Neuronal stem cell (in vitro differentiated cells): ENCODE measurements at regions not wholly inside any gene's neighbourhood (a gene's known extent, or its start where the extent isn't known, plus 50 kb on each side); places are given as distances from the start of the nearest gene placed in this dataset.

Experiments used
- DNase-seq: peaks from one replicate; pipeline ENCODE4 v3.0.0-alpha.2; 2013; ENCODE audit warnings: low spot score
- H2AFZ ChIP-seq: one replicate; pipeline ENCODE4 v1.6.1; 2013; ENCODE audit warnings: mild to moderate bottlenecking, low read length, inconsistent platforms
- H2AK5ac ChIP-seq: 2 replicates; pipeline ENCODE4 v1.6.1; 2013; ENCODE audit warnings: low read depth, mild to moderate bottlenecking, inconsistent platforms, low read length, moderate library complexity, mixed read lengths
- H2BK120ac ChIP-seq: 2 replicates; pipeline ENCODE4 v1.6.1; 2013; ENCODE audit warnings: low read depth, mild to moderate bottlenecking, inconsistent platforms, low read length, moderate library complexity, mixed read lengths
- H2BK12ac ChIP-seq: one replicate; pipeline ENCODE4 v1.6.1; 2013; ENCODE audit warnings: low read length, inconsistent platforms
- H2BK15ac ChIP-seq: 2 replicates; pipeline ENCODE4 v1.6.1; 2013; ENCODE audit warnings: mild to moderate bottlenecking, low read length, inconsistent platforms, mixed read lengths
- H2BK5ac ChIP-seq: one replicate; pipeline ENCODE4 v1.6.1; 2013; ENCODE audit warnings: inconsistent platforms, mild to moderate bottlenecking, low read length, moderate library complexity
- H3K14ac ChIP-seq: one replicate; pipeline ENCODE4 v1.6.1; 2013; ENCODE audit warnings: low read length, inconsistent platforms
- H3K18ac ChIP-seq: 2 replicates; pipeline ENCODE4 v1.6.1; 2013; ENCODE audit warnings: low read length, inconsistent platforms
- H3K23ac ChIP-seq: 2 replicates; pipeline ENCODE4 v1.6.1; 2013; ENCODE audit warnings: low read depth, mild to moderate bottlenecking, mixed read lengths, low read length, inconsistent platforms; ENCODE audit not compliant: poor library complexity
- H3K27ac ChIP-seq: replicated peaks from 3 replicates; pipeline ENCODE4 v1.5.1; 2013; ENCODE audit warnings: low read length, inconsistent platforms
- H3K27me3 ChIP-seq, 3 experiments: 2 replicates each; pipeline ENCODE4 v1.6.1; 2013; ENCODE audit warnings: low read length in 3 of 3, mild to moderate bottlenecking in 2 of 3, inconsistent platforms in 1 of 3, low read depth in 1 of 3, mixed read lengths in 1 of 3, moderate library complexity in 1 of 3; ENCODE audit not compliant: control insufficient read depth in 3 of 3, insufficient read depth in 3 of 3
- H3K36me3 ChIP-seq, 2 donors: replicated peaks in 1 of 2; 2 replicates each; pipeline ENCODE4 v1.6.1; 2013; ENCODE audit warnings: low read length in 2 of 2; ENCODE audit not compliant: control insufficient read depth in 2 of 2, insufficient read depth in 2 of 2
- H3K4ac ChIP-seq: 2 replicates; pipeline ENCODE4 v1.6.1; 2013; ENCODE audit warnings: inconsistent platforms, mild to moderate bottlenecking, low read length, moderate library complexity
- H3K4me1 ChIP-seq, 2 donors: 1 replicate in 1 of 2; 2 replicates in 1 of 2; pipeline ENCODE4 v1.6.1; 2013; ENCODE audit warnings: low read length in 2 of 2, low read depth in 1 of 2; ENCODE audit not compliant: control insufficient read depth in 2 of 2, insufficient read depth in 1 of 2
- H3K4me2 ChIP-seq: one replicate; pipeline ENCODE4 v1.6.1; 2013; ENCODE audit warnings: mild to moderate bottlenecking, low read length, inconsistent platforms; ENCODE audit not compliant: insufficient read depth, poor library complexity, severe bottlenecking
- H3K4me3 ChIP-seq, 2 donors: 2 replicates each; pipeline ENCODE4 v1.5.1; 2013; ENCODE audit warnings: low read length in 2 of 2, mild to moderate bottlenecking in 2 of 2, inconsistent platforms in 1 of 2, moderate library complexity in 1 of 2
- H3K79me1 ChIP-seq: one replicate; pipeline ENCODE4 v1.6.1; 2013; ENCODE audit warnings: low read depth, mild to moderate bottlenecking, inconsistent platforms, low read length, moderate library complexity
- H3K9ac ChIP-seq: one replicate; pipeline ENCODE4 v1.6.1; 2013; ENCODE audit warnings: mild to moderate bottlenecking, low read depth, low read length, inconsistent platforms; ENCODE audit not compliant: poor library complexity
- H3K9me3 ChIP-seq, 2 donors: replicated peaks in 1 of 2; 2 replicates each; pipeline versions ENCODE3 to v1.6.1; 2013; ENCODE audit warnings: low read length in 2 of 2, mild to moderate bottlenecking in 2 of 2, inconsistent platforms in 1 of 2, low read depth in 1 of 2, mixed read lengths in 1 of 2, moderate library complexity in 1 of 2; ENCODE audit not compliant: control insufficient read depth in 2 of 2, insufficient read depth in 1 of 2
- H4K8ac ChIP-seq: one replicate; pipeline ENCODE4 v1.6.1; 2013; ENCODE audit warnings: low read depth, mild to moderate bottlenecking, inconsistent platforms, low read length, moderate library complexity
- H4K91ac ChIP-seq: one replicate; pipeline ENCODE4 v1.6.1; 2013; ENCODE audit warnings: low read length, low read depth, mild to moderate bottlenecking, inconsistent platforms; ENCODE audit not compliant: poor library complexity
- WGBS, 2 donors: extraction: QIAGEN DNeasy Blood & Tissue Kit; methylation state at CpG; one replicate each; pipeline ENCODE4 v1.1.7; 2013; ENCODE audit warnings: missing lambda C conversion rate in 2 of 2, mixed read lengths in 1 of 2; ENCODE audit not compliant: insufficient read length in 2 of 2, insufficient replicate concordance in 1 of 2; ENCODE audit errors: extremely low coverage in 2 of 2; 5-methylcytosine and 5-hydroxymethylcytosine counted together

DNA sequence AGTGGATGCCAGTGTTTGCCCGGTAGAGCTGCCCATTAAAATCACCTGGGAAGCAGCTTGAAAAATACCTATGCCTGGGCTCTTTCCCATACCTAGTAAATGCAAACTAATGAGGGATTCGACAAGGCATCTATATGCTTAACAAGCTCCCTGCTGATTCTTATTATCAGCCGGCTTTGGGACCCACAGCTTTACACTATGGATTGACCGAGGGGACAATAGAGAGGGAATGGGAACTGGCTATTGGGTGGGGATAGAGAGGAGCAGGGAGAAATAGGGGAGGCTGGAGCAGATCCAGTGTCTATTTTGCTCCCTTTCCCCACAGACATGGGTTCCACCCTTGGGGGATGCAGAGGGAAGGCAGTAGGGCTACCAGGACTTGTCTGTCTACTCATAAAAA, 103.1 kb upstream of the TEX13D start:
- no peak overlapping the region for H2BK120ac ChIP-seq
- H3K18ac ChIP-seq: no peak overlapping the region
- H3K27me3 ChIP-seq: no peaks in the 10 kb centered on the region
- H2BK15ac ChIP-seq: no peak overlapping the region
- DNase-seq: no peak
- no peak overlapping the region for H2AK5ac ChIP-seq
- no CpG with 5 or more reads among the region's 4 CpGs for WGBS, 2 donors
- no peak overlapping the region for H3K14ac ChIP-seq
- no peaks in the 10 kb centered on the region for H3K36me3 ChIP-seq
- no peaks in the 10 kb centered on the region for H3K79me1 ChIP-seq
- H3K23ac ChIP-seq: no peak overlapping the region
- H3K4me2 ChIP-seq: no peak overlapping the region
- H2AFZ ChIP-seq: no peak overlapping the region
- no peak overlapping the region for H4K91ac ChIP-seq
- no peaks in the 10 kb centered on the region for H3K9me3 ChIP-seq
- no peak overlapping the region for H4K8ac ChIP-seq
- H3K4me3 ChIP-seq: no peak overlapping the region
- H3K9ac ChIP-seq: no peak overlapping the region
- peak overlapping the region; percentile 73 for H3K27ac ChIP-seq
- no peak overlapping the region for H2BK5ac ChIP-seq
- no peak overlapping the region for H3K4ac ChIP-seq
- H3K4me1 ChIP-seq: peaks cover 10 to 15% of the 10 kb centered on the region in 2 donors
- no peak overlapping the region for H2BK12ac ChIP-seq

DNA sequence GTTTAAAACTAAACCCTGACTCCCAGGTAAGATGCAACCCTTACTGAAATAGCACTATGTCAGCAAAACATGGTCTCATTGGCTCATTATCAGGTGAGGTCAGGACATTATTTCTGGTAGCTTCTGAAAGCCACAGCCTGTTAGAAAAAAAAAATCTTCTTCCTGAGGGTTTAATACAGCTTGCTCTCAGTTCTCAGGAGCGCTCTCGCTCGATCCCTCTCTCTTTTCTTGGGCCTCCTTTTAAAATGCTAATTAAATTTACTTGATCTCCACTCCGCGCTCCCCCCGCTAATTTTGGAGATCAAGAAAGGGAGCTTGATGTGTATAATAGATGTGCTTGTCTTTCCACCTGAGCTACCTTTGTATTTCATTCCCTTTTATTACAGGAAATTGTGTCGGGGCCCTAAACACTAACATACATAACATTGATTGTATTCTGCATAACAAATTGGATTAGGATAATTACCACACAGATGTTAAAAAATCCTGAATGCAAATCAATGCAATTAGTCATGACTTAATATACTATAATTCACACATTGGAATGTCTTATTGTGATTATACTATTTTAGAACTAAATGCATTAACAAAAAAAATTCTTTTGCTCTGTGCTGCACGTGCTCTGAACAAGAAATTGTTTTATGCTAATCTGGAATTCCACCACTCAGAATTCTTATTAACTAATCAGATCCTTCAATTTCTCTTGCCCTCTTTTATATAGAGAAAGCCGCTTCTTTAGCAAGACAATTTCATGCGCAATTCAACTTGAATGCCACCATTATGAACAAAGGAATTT, 101.6 kb upstream of the TEX13D start:
- Histone ChIP-seq H2BK5ac (no peak overlapping the region), H3K36me3 (no peaks in the 10 kb centered on the region), H3K4me2 (no peak overlapping the region), H3K4me3 (no peak overlapping the region), H2BK120ac (no peak overlapping the region), H2BK12ac (no peak overlapping the region), H2BK15ac (no peak overlapping the region), H3K9ac (no peak overlapping the region), H3K14ac (no peak overlapping the region), H3K4me1 (peaks cover 10 to 13% of the 10 kb centered on the region in 2 donors), H2AFZ (peak overlapping the region; percentile 65), H3K23ac (no peak overlapping the region), H3K79me1 (no peaks in the 10 kb centered on the region), H3K27ac (peak overlapping the region; percentile 73), H2AK5ac (no peak overlapping the region), H3K27me3 (no peaks in the 10 kb centered on the region), H4K91ac (no peak overlapping the region), H3K4ac (no peak overlapping the region), H4K8ac (no peak overlapping the region), H3K9me3 (no peaks in the 10 kb centered on the region), H3K18ac (no peak overlapping the region)
- DNase-seq: no peak
- no CpG with 5 or more reads among the region's 10 CpGs for WGBS, 2 donors

DNA sequence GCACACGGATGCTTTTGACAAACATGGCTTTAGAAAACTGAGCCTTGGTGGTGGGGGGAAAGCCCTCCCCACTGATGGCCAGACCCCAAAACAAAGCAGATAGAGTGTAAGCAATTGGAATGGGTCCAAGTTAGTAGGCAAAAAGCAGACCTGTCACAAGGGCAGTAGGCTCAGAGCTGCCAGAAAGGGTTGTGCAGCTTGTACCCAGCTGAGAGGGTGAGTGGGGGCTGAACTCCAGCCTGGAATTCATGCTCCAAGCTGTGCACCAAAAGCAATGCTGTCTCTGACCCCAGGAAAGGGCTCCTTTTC, 101.1 kb upstream of the TEX13D start:
- Histone ChIP-seq H3K4me1 (peaks cover 10 to 13% of the 10 kb centered on the region in 2 donors), H2BK15ac (no peak overlapping the region), H2BK120ac (no peak overlapping the region), H2AK5ac (no peak overlapping the region), H3K79me1 (no peaks in the 10 kb centered on the region), H3K9ac (no peak overlapping the region), H3K9me3 (no peaks in the 10 kb centered on the region), H3K23ac (no peak overlapping the region), H3K14ac (no peak overlapping the region), H3K18ac (no peak overlapping the region), H2AFZ (peak overlapping the region; percentile 65), H2BK5ac (no peak overlapping the region), H3K27ac (peak overlapping the region; percentile 68), H4K8ac (no peak overlapping the region), H4K91ac (no peak overlapping the region), H3K4me3 (no peak overlapping the region), H2BK12ac (no peak overlapping the region), H3K4ac (no peak overlapping the region), H3K4me2 (no peak overlapping the region), H3K27me3 (no peaks in the 10 kb centered on the region), H3K36me3 (no peaks in the 10 kb centered on the region)
- WGBS, 2 donors: no CpG with 5 or more reads among the region's 1 CpG
- DNase-seq: no peak

DNA sequence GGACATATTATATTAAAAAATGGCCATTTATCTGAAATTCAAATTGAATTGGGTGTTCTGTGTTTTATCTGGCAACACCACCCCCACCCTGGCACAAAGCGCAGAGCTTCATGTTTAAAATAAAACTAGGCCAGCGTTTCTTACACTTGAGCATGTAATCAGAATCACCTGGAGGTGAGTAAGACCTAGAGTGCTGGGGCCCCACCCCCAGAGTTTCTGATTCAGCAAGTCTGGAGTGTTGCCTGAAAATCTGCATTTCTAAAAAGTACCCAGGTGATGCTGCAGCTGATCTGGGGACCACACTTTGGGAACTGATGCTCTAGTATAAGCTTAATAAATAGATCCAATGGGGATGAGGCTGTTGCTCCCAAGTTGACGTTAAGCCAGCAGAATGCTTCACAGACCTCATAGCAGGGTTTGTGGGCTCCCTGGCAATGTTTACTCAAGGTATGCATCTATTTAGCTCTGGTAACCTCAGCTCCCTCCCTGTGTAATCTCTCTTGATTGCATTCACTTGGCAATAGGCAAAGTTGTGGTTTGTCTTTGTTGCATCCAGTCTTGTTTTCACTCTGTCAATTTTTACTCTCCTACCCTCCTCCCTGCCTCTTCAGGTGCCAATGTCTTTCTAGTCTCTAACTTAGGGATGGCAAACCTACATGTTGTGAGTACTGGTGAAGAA, 99.8 kb upstream of the TEX13D start:
- no peaks in the 10 kb centered on the region for H3K79me1 ChIP-seq
- H3K4me2 ChIP-seq: no peak overlapping the region
- H4K91ac ChIP-seq: no peak overlapping the region
- no peak overlapping the region for H3K27ac ChIP-seq
- H3K4me3 ChIP-seq: no peak overlapping the region
- no peak overlapping the region for H3K9ac ChIP-seq
- DNase-seq: no peak
- no peaks in the 10 kb centered on the region for H3K27me3 ChIP-seq
- H3K23ac ChIP-seq: no peak overlapping the region
- H4K8ac ChIP-seq: no peak overlapping the region
- H2AFZ ChIP-seq: peak overlapping the region; percentile 55
- no peak overlapping the region for H3K4ac ChIP-seq
- H3K18ac ChIP-seq: no peak overlapping the region
- H2BK5ac ChIP-seq: no peak overlapping the region
- no peak overlapping the region for H2BK12ac ChIP-seq
- H3K36me3 ChIP-seq: no peaks in the 10 kb centered on the region
- no peak overlapping the region for H2BK15ac ChIP-seq
- whole genome bisulfite sequencing, 2 donors: no CpG with 5 or more reads among the region's 3 CpGs
- no peak overlapping the region for H2BK120ac ChIP-seq
- H3K9me3 ChIP-seq: no peaks in the 10 kb centered on the region
- no peak overlapping the region for H2AK5ac ChIP-seq
- no peak overlapping the region for H3K14ac ChIP-seq
- peaks cover 10 to 13% of the 10 kb centered on the region in 2 donors for H3K4me1 ChIP-seq
